HT1080 (cell line): ENCODE measurements at regions not wholly inside any gene's neighbourhood (a gene's known extent, or its start where the extent isn't known, plus 50 kb on each side); places are given as distances from the start of the nearest gene placed in this dataset.

Experiments used
- DNase-seq: peaks from one replicate; pipeline ENCODE4 v3.0.0-alpha.2; 2015; ENCODE audit warnings: low read depth

DNA sequence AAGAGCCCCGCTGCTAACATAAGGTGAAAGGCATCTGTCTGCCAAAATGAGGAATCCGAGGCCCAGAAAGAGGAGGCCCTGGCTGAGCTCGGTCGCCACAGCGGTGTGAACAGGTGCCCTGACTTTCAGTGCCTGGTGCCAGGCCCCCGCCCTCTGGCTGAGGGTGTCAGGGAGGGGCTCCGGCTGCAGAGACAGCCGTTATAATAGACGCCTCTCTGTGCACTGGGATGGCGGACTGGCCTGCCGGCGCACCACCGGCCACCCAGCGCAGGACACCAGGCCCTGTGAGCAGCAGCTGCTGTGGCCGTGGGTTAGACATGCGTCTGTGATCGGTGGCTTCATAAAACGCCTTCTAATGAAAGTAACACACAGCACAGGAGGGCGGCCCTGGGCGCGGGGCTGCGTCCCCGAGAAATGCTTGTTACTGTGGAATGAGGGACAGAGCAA is 51.4 kb upstream of the ACTRT2 start:
- DNase-seq: no peak

DNA sequence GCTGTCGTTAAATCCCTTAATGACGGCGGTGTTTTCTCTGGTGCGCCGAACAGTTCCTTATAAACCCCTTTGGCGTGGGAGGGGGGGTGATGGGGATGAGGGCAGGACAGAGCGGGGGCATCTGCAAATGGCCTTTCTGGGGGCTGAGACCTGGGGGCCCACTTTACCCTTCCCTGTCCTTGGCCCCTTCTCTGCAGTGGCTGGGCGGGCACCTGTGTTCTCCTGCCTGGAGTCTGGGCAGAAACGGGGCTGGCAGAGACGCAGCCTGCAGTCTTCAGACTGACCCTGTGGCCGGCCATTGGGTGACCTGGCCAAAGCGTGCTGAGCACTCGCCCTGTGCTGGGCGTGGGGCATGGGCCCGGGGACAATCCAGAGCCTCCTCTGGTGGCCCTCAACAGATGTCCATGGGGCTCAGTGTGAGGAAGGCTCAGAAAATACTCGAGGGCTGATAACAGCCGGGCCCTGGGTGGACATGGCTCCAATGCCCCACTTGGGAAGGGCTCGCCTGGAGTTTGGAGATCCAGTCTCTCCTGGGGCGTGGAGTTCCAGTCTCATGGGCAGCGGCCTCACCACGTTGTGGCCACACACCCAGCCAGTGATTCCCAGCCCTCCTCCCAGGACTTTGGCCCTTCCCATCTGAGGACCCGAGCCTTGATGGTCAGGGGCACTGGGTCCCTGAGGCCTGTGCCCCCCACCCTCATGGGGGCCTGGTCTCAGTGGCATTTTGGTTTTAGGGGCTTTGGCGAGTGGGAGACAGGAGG is 50.8 kb upstream of the ACTRT2 start:
- no peak for DNase-seq

DNA sequence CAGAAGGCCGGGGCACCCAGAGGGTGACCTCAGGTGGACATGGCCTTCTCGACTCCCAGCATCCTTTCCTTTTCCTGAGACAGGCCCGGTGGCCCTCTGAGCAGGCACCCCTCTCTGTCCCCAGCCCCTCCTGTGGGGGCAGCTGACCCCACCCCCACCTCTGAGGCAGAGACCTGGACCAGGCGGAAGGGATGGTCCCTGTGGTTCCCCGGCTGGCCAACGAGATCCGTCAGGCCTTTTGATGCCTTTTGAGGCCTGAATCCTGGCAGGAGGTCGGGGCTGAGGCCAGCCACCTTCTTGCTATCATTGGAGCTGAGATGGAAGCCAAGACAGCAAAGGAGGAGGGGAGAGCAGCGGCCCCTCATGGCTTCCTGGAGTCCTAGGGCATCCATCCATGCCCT is 50.2 kb upstream of the ACTRT2 start:
- DNase-seq: no peak
